Stimulated activated CD8-positive, alpha-beta memory T cell treated with anti-CD3 and anti-CD28 coated beads, Interleukin-4, amount 100 ng/mL, for 4 hours (primary cell): ENCODE measurements at regions not wholly inside any gene's neighbourhood (a gene's known extent, or its start where the extent isn't known, plus 50 kb on each side); places are given as distances from the start of the nearest gene placed in this dataset.
"Not testable (repeated sequence)": the region's sequence is repeated elsewhere in the genome, so short reads cannot be mapped to it uniquely, and the experiment has no call there.

Experiments used
- DNase-seq, 2 donors: peaks; one replicate each; pipeline ENCODE4 v3.0.0-alpha.2; 2020; ENCODE audit warnings: low read depth in 2 of 2, low spot score in 1 of 2

- no peak for DNase-seq
Observed at GRCh38 chr4:104549736-104550135, 55.0 kb upstream of the CXXC4 start.

GRCh38 chr4:104559502-104559901 is 64.8 kb upstream of the CXXC4 start:
- no peak for DNase-seq

- no peak for DNase-seq
Observed at GRCh38 chr4:104571341-104571740, 76.6 kb upstream of the CXXC4 start.

- no peak for DNase-seq
Observed at GRCh38 chr4:104574371-104574770, 79.7 kb upstream of the CXXC4 start.

- no peak for DNase-seq
Observed at GRCh38 chr4:104575278-104575677, 80.6 kb upstream of the CXXC4 start.

GRCh38 chr4:104577405-104577804 is 82.7 kb upstream of the CXXC4 start:
- no peak for DNase-seq

GRCh38 chr4:104581476-104581875 is 86.8 kb upstream of the CXXC4 start:
- DNase-seq: not testable (repeated sequence)

- not testable (repeated sequence) for DNase-seq
Observed at GRCh38 chr4:104582056-104582455, 87.4 kb upstream of the CXXC4 start.

GRCh38 chr4:104589264-104589868 is 94.7 kb upstream of the CXXC4 start:
- DNase-seq: no peak

GRCh38 chr4:104591510-104591911 is 96.8 kb upstream of the CXXC4 start:
- no peak for DNase-seq

GRCh38 chr4:104592183-104592582 is 97.5 kb upstream of the CXXC4 start:
- no peak for DNase-seq

GRCh38 chr4:104593019-104593418 is 98.3 kb upstream of the CXXC4 start:
- no peak for DNase-seq

- no peak for DNase-seq
Observed at GRCh38 chr4:104596189-104596588, 101.5 kb upstream of the CXXC4 start.

GRCh38 chr4:104615496-104615895 is 120.8 kb upstream of the CXXC4 start:
- DNase-seq: no peak

GRCh38 chr4:104615926-104616325 is 121.2 kb upstream of the CXXC4 start:
- no peak for DNase-seq

- DNase-seq: no peak
Observed at GRCh38 chr4:104616401-104616820, 121.7 kb upstream of the CXXC4 start.

GRCh38 chr4:104625706-104626105 is 131.0 kb upstream of the CXXC4 start:
- no peak for DNase-seq

- no peak for DNase-seq
Observed at GRCh38 chr4:104629601-104630000, 134.9 kb upstream of the CXXC4 start.

- no peak for DNase-seq
Observed at GRCh38 chr4:104630272-104630671, 135.6 kb upstream of the CXXC4 start.

GRCh38 chr4:104631000-104631399 is 136.3 kb upstream of the CXXC4 start:
- DNase-seq: no peak

- DNase-seq: no peak
Observed at GRCh38 chr4:104641418-104641817, 146.7 kb upstream of the CXXC4 start.

- no peak for DNase-seq
Observed at GRCh38 chr4:104642521-104642920, 147.8 kb upstream of the CXXC4 start.

- DNase-seq: no peak
Observed at GRCh38 chr4:104643805-104644204, 149.1 kb upstream of the CXXC4 start.

- DNase-seq: no peak
Observed at GRCh38 chr4:104649631-104650030, 154.9 kb upstream of the CXXC4 start.
